Spleen (tissue), 11 donors: ENCODE measurements at regions not wholly inside any gene's neighbourhood (a gene's known extent, or its start where the extent isn't known, plus 50 kb on each side); places are given as distances from the start of the nearest gene placed in this dataset.
A peak's percentile ranks its signal among the peaks of the same experiment; 100 is the strongest.
"Not testable (repeated sequence)": the region's sequence is repeated elsewhere in the genome, so short reads cannot be mapped to it uniquely, and the experiment has no call there.

Experiments
- DNase-seq: peaks from one replicate; pipeline ENCODE4 v3.0.0-alpha.2; 2020
- H3K27ac ChIP-seq, 8 donors: fragments of 200-600 bp; sonication (generic) in 7 of 8; 1 replicate in 4 of 8; 2 replicates in 4 of 8; pipeline versions ENCODE4 v1.5.0 to v1.8.0; 2016 to 2021; ENCODE audit warnings: inconsistent platforms in 4 of 8, mild to moderate bottlenecking in 4 of 8, moderate library complexity in 1 of 8
- H3K27me3 ChIP-seq, 7 donors: fragments of 200-600 bp; sonication (generic) in 6 of 7; replicated peaks in 1 of 7; 1 replicate in 4 of 7; 2 replicates in 3 of 7; pipeline versions ENCODE4 v1.5.0 to v1.8.0; 2016 to 2021; ENCODE audit warnings: inconsistent platforms in 3 of 7, mild to moderate bottlenecking in 1 of 7
- H3K36me3 ChIP-seq, 6 donors: fragments of 200-600 bp; sonication (generic) in 5 of 6; 1 replicate in 4 of 6; 2 replicates in 2 of 6; pipeline versions ENCODE4 v1.5.0 to v1.8.0; 2016 to 2021; ENCODE audit warnings: inconsistent platforms in 2 of 6
- H3K4me1 ChIP-seq, 6 donors: fragments of 200-600 bp; sonication (generic) in 5 of 6; 1 replicate in 3 of 6; 2 replicates in 3 of 6; pipeline versions ENCODE4 v1.5.0 to v1.8.0; 2016 to 2021; ENCODE audit warnings: inconsistent platforms in 3 of 6
- H3K4me3 ChIP-seq, 8 donors: fragments of 200-600 bp; sonication (generic) in 7 of 8; 1 replicate in 4 of 8; 2 replicates in 4 of 8; pipeline versions ENCODE4 v1.5.0 to v1.8.0; 2016 to 2021; ENCODE audit warnings: inconsistent platforms in 4 of 8, mild to moderate bottlenecking in 4 of 8, moderate library complexity in 2 of 8
- H3K9me3 ChIP-seq, 8 donors: fragments of 200-600 bp; sonication (generic) in 7 of 8; 1 replicate in 4 of 8; 2 replicates in 4 of 8; pipeline versions ENCODE4 v1.5.0 to v1.8.0; 2016 to 2021; ENCODE audit warnings: inconsistent platforms in 4 of 8
- WGBS, 5 donors: extraction: QIAGEN DNeasy Blood & Tissue Kit in 3 of 5; methylation state at CpG; one replicate each; pipeline versions ENCODE4 v1.1.5 to v1.1.7; 2013 to 2018; 5-methylcytosine and 5-hydroxymethylcytosine counted together
- intact Hi-C: fragments of 100-400 bp; cut with DNase I; formaldehyde crosslinking; loops from one replicate; pipeline ENCODE4 v1.15.0; 2023; ENCODE audit warnings: low total_unique reads
- donor health status: healthy with polysubstance abuse.
- donor health status: DM: no; HTN: no; CAD: no; lungs with moderate emphysema.
- donor health status: DM: no; HTN: no; CAD: no.
- donor health status: Bipolar disorder and iron deficiency.
- donor health status: healthy.
- donor health status: DM: no; HTN: no; CAD: no.
- donor health status: DM: yes; HTN: yes; CAD: no.

DNA sequence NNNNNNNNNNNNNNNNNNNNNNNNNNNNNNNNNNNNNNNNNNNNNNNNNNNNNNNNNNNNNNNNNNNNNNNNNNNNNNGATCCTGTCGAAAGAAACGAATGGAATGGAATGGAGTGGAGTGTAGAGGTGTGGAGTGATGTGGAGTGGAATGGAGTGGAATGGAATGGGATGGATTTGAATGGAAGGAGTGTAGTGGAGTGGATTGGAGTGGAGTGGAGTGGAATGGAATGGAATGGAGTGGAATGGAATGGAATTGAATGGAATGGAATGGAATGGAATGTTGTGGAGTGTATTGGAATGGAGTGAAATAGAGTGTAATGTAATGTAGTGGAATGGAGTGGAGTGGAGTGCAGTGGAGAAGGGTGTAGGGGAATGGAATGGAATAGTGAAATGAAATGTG, 1275.4 kb upstream of the TPTE start:
- H3K36me3 ChIP-seq, H3K4me1 ChIP-seq, H3K27ac ChIP-seq, H3K4me3 ChIP-seq, intact Hi-C loops, H3K27me3 ChIP-seq: not testable (repeated sequence)
- H3K9me3 ChIP-seq, result peaks cover 13 to 29% (median 25%) of the 10 kb centered on the region in 8 donors
- DNase-seq, result peak; percentile 2
- 43 to 87% (median 54%) methylated on average over 2 of the region's 2 CpGs for WGBS, 5 donors

DNA sequence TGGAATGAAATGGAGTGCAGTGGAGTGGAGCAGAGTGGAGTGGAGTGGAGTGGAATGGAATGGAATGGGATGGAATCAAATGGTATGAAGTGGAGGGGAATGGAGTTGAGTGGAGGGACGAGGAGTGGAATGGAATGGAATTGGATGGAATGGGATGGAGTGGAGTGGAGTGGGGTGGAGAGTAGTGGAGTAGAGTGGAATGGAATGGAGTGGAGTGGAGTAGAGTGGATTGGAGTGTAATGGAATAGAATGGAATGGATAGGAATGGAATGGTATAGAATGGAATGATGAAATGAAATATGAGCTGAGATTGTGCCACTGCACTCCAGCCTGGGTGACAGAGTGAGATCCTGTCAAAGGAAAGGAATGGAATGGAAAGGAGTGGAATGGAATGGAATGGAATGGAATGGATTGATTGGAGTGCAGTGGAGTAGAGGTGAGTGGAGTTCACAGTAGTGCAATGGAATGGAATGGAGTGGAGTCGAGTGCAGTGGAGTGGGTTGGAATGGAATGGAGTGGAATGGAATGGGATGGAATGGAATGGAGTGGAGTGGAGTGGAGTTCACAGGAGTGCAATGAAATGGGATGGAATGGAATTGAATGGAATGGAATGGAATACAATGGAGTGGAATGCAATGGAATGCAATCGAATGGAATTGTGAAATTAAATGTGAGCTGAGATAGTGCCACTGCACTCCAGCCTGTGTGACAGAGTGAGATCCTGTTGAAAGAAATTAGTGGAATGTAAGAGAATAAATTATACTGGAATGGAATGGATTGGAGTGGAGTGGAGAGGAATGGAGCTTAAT, 1274.7 kb upstream of the TPTE start:
- H3K36me3 ChIP-seq, H3K27ac ChIP-seq, H3K27me3 ChIP-seq, intact Hi-C loops, H3K4me3 ChIP-seq, H3K4me1 ChIP-seq: not testable (repeated sequence)
- 50 to 60% (median 52%) methylated on average over 3 of the region's 3 CpGs for WGBS, 5 donors
- peaks cover 13 to 29% (median 25%) of the 10 kb centered on the region in 8 donors for H3K9me3 ChIP-seq
- peak; percentile 21 for DNase-seq

GRCh38 chr21:9247290-9247613, 1274.1 kb upstream of the TPTE start:
- H3K4me3 ChIP-seq, intact Hi-C loops, H3K4me1 ChIP-seq, H3K27me3 ChIP-seq, H3K36me3 ChIP-seq, DNase-seq, H3K27ac ChIP-seq: not testable (repeated sequence)
- peaks cover 13 to 29% (median 25%) of the 10 kb centered on the region in 8 donors for H3K9me3 ChIP-seq

- H3K27ac ChIP-seq, H3K4me1 ChIP-seq, H3K4me3 ChIP-seq, intact Hi-C loops, H3K36me3 ChIP-seq, H3K27me3 ChIP-seq: not testable (repeated sequence)
- H3K9me3 ChIP-seq, result peaks cover 13 to 29% (median 25%) of the 10 kb centered on the region in 8 donors
- WGBS, 5 donors, result 58 to 77% (median 61%) methylated on average over 3 of the region's 3 CpGs
- DNase-seq, result peak; percentile 9
These were observed 1273.6 kb upstream of the TPTE start for GRCh38 chr21:9247616-9248317.
